ENCODE measurements at regions not wholly inside any gene's neighbourhood (a gene's known extent, or its start where the extent isn't known, plus 50 kb on each side); places are given as distances from the start of the nearest gene placed in this dataset.

DNA sequence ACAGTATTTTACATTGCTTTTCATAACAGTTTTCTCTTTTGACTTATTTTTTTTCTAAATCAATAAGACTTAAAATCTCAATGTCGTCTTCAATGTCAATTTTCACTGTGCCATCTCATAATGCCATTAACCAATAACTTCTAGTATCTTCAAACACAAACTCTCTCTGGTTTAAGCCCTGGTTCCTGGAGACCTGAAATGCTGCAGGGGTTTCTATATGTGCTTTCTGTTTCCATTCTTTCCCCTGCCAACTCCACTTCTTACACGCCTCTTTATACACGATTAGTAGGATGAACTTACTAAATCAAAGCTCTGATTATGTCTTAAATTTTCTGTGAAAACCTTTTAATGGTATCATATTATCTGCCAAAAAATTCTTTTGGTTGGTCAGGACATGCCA, 191.4 kb downstream of the AMY1C start:
- TF ChIP-seq, protein P1, sequence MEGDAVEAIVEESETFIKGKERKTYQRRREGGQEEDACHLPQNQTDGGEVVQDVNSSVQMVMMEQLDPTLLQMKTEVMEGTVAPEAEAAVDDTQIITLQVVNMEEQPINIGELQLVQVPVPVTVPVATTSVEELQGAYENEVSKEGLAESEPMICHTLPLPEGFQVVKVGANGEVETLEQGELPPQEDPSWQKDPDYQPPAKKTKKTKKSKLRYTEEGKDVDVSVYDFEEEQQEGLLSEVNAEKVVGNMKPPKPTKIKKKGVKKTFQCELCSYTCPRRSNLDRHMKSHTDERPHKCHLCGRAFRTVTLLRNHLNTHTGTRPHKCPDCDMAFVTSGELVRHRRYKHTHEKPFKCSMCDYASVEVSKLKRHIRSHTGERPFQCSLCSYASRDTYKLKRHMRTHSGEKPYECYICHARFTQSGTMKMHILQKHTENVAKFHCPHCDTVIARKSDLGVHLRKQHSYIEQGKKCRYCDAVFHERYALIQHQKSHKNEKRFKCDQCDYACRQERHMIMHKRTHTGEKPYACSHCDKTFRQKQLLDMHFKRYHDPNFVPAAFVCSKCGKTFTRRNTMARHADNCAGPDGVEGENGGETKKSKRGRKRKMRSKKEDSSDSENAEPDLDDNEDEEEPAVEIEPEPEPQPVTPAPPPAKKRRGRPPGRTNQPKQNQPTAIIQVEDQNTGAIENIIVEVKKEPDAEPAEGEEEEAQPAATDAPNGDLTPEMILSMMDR (IDR thresholded peaks at IDR 0.05 in 8 of 11, conservative IDR thresholded peaks at IDR 0.05 in 3 of 11) = no peak
- TF ChIP-seq POLR2AphosphoS5 (IDR thresholded peaks at IDR 0.05) = no peak
- no peak for TF ChIP-seq POLR2A (IDR thresholded peaks at IDR 0.05)
